ENCODE measurements at regions not wholly inside any gene's neighbourhood (a gene's known extent, or its start where the extent isn't known, plus 50 kb on each side); places are given as distances from the start of the nearest gene placed in this dataset.

DNA sequence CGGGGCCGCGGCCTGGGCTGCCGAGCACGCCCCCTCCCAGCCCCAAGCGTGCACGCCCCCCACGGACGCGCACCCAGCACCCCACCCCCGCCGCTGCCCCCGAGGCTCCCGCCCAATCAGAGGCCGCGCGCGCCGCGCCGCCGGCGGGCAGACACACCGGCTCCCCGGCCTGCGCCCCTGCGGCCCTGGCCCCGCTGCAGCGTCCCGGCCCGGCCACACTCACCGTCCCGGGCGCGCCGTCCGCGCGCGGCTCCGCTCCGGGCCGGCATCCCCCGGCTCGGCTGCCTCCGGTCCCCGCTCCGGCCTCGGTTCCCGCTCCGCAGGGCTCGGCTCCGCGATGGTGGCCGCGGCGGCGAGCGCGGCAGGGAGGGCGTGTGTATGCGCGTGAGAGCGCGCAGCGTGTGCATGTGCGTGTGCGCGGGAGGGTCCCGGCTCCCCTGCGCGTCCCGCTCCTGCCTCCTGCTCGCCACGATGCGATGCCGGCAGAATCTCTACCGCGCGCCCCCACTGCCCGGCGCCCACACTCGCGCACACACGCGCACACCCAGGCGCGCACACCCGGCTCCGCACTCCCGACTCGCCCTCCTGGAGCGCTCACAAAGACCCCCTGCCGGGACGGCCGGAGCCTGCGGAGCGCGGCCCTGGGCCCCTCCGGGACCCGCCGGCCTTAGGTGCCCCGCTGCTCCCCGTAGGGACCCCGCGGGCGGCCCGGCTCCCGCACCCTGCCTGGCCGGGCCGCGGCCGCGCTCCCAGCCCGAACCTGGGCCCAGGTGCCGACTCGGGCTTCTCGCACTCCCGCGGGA, 186.5 kb upstream of the LINGO1 start:
- no peak for DNase-seq (ENCODE audit: low read depth)

DNA sequence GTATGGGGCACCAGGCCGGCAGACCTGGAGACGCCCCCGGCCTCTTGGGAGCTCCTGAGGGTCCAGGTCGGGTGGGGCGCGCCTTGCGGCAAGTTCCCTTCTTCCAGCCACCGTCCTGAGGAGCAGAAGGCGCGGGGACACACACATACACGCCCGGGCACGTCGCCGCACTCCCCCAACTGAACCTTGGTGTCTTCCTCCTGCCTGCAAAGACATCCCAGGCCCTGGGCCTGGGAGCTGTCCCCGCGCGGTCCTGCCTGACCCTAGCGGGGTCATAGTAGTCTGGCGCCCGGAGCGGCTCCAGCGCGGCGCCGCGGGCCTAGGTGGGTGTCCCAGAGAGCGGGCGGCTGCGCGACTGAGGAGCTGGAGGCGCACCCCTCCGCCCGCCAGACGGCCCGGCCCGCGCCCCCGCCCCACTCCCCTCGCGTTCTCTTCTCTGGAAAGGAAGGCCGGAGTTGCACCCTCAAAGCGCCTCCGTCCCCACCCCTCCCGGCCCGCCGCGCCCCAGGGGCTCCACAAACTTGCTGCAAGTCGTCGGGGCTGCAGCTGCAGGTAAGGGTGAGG, 185.9 kb upstream of the LINGO1 start:
- DNase-seq (ENCODE audit: low read depth) = no peak

DNA sequence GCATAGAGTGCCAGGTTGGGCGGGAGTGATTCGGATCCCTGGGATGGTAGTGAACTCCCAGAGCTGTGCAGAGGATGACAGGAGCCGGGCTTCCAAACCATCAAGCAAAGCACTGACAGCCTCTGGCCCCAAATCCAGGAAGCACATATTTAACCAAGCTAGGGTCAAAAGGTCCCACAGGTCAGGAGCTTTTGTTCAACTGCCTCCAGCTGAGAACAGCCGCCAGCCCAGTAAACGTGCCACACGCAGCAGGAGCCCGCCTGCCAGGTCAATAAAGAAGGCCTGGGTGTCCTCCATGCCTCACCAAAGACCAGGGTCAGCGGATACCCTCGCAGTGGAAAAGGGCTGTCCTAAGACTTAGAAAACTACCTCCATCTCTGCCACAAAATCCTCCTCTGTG, 184.7 kb upstream of the LINGO1 start:
- DNase-seq (ENCODE audit: low read depth) = no peak

DNA sequence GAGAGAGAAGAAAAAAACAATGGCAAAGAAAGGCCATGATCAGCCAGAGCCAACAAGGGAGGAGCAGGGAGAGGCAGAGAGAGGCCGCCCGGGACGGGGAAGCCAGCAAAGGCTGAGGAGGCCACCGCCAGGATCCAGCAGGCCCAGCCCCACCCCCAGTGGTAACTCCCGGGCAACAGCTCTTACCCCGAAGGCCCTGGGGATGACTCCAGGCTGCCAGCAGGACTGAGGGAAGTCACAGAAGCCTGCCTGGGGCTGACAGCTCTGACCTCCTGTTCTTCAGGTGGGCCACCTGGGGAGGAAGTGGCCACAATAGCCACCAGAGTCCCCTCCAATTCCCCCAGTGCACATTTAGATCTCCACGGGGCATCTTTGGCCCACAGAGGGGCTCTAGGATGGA, 184.3 kb upstream of the LINGO1 start:
- DNase-seq (ENCODE audit: low read depth) = no peak

DNA sequence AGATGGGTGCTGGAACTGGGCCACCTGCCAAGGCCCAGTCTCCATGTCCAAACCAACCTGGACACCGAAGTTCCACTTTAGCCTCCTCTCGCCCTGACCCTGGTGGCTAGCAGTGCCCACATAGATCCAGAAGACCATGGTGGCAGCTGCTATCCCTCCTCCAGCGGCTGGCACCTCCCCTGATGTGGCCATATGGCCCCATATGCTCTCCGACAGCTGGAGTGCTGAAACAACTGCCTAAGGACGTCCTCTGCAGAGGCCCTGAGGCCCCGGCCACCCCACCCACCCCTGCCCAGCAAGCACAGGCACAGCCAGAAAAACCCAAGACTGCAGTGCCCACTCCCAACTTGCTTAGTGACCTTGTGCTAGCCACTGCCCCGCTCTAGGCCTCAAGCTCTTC, 182.3 kb upstream of the LINGO1 start:
- no peak for DNase-seq (ENCODE audit: low read depth)

DNA sequence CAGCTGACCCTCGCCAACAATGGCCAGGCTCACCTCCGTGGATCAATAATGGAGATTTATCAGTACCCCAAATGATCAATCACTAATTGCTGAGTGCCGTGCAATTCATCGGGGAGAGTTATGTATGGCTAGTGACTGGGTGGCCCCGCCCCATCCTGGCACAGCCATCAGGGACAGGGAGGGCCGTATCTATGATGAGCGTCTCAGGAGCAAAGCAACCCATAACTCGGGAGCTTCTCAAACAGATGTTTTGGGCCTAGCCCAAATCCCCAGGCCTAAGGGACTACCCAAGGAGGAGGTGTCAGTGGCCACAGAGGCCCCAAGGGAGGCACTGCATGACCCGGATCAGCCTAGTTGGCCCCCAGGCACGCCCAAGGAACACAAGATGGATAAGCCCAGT, 180.0 kb upstream of the LINGO1 start:
- no peak for DNase-seq (ENCODE audit: low read depth)

DNA sequence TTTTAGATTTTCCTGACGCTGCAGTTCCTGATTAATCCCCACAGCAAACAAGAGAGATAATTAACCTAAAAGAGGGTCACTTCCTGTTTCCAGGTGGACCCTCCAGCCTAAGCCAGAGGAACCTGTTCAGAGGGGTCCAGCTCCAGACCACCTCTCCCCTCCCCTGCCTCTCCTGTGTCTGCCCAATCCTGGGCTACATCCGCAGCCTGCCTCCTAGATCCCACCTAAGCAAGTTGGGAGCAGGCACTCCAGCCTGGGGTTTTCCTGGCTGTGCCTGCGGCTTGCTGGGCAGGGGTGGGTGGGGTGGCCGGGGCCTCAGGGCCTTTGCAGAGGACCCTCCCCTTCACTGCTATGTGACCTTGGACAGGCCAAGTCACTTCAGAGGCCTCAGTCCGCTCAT, 178.6 kb upstream of the LINGO1 start:
- DNase-seq (ENCODE audit: low read depth) = no peak

DNA sequence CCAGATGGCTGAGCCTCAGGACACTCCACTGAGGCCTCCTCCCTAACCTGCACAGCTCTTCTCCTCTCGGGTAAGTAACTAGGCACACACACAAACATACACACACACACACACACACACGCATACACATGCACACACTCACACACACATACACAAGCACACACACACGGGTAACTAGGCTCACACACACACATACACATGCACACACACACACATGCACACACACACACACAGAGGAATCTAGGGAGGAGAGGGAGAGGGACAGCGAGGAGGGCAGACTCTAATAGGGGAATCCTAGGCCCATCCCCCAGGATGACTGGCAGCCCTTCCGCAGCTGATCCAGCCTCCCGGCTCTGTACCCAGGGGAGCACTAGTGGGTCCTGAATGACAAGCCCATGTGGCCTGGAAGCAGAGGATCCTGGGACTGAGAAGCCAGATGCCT, 177.4 kb upstream of the LINGO1 start:
- no peak for DNase-seq (ENCODE audit: low read depth)

DNA sequence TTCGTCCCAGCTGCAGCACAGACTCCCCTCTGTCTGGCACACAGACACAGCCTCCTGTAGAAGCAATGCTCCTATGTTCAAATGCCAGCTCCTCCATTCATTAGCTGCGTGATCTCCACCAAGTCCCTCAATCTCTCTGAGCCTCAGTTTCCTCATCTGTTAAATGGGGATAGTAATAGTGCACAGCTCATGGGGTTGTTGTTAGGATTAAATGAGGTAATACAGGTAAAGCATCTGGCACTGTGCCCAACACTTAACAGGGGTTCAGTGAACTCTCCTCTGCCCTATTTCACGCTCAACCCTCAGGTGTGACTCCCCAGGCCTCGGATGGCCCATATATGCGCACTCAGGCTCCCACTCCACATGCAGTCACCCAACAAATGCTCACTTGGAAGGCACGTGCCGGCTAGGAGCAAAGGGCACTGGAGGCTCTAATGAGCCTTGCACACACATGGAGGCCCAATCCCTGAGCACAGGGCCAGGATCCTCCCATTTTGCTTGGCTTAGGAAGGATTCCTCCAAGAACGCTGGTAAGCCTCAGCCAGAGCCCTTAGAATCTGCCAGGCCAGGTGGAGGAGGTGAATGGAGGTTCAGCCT, 176.0 kb upstream of the LINGO1 start:
- no peak for DNase-seq (ENCODE audit: low read depth)

DNA sequence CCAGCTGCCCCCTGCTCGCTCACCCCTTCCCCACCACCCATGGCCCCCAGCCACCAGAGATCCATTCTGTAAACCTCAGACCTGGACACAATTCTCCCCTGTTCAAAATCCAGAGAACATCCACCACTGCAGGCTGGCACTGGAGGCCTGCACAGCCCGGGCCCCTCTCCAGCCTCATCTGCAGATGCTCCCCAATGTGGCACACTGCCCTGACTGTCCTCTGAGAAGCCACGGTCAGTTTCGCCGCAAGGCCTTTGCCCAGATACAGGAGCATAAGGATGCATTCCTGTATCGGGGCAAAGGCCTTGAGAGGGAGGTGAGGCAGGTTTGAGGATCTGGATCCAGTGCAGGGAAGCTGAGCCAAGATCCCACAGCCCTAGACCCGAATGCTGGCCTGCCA, 175.4 kb upstream of the LINGO1 start:
- DNase-seq (ENCODE audit: low read depth) = no peak

DNA sequence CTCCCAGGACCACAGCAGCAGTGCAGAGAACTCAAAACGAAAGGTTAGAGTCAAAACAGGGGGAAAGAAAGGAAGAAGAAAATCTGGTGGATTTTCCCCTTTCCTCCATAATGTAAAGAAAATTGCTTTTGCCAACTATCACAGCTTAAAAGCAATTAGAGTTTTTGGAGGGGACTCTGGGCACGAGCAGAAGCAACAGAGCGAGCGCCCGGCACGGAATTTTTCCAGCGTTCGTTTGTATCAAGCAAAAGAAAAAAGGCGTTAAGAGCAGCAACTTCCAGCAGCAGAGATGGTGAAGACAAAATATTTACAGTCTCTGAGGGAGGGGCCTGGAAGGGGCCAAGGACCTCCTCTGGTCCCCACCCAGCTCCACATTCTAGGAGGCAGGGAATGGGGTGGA, 174.9 kb upstream of the LINGO1 start:
- no peak for DNase-seq (ENCODE audit: low read depth)

DNA sequence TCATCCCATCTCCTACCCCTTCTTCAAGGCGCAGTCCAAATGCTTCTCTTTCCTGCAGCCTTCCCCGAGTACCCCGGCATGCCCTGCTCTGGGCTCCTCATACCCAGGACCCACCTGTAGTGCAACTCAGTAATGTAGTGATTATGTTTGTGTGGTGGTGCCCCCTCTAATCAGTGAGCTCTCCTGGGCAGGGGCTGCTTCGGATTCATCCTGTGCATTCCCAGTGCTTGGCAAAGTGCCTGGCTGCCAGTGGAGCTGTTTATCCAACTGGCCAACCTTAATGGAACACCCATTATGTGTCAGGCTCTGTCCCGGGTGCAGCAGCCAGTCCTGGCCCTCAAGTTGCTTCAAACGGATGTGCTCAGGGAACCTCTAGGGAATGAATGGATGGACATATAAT, 174.4 kb upstream of the LINGO1 start:
- no peak for DNase-seq (ENCODE audit: low read depth)

DNA sequence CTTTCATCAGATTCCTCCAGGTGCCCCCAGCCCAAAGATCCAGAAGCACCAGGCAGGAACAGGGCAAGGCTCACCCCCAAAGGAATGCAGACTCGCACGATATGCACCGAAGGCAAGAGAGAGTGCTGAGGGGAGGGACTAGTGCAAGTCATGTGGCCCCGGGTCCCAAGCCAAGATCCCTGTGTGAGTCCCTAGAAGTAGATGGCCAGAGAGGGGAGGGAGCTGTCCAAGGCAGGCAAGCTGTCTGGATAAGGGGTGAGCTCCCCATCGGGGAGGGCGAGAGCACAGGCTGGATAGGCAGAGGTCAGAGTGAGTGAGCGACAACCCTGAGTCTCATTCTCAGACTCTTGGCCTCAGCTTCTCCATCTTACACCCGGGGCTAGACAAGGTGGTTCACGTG, 171.5 kb upstream of the LINGO1 start:
- DNase-seq (ENCODE audit: low read depth) = no peak

DNA sequence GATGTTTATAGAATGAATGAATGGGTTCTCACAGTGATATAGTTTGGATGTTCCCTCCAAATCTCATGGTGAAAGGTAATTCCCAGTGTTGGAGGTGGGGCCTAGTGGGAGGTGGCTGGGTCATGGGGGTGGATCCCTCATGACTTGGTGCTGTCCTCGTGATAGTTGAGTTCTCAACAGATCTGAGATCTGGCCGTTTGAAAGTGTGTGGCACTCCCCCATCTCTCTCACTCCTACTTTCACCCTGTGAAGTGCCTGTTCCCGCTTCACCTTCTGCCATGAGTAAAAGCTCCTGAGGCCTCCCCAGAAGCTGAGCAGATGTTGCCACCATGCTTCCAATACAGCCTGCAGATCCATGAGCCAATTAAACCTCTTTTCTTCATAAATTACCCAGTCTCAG, 170.8 kb upstream of the LINGO1 start:
- DNase-seq (ENCODE audit: low read depth) = no peak

DNA sequence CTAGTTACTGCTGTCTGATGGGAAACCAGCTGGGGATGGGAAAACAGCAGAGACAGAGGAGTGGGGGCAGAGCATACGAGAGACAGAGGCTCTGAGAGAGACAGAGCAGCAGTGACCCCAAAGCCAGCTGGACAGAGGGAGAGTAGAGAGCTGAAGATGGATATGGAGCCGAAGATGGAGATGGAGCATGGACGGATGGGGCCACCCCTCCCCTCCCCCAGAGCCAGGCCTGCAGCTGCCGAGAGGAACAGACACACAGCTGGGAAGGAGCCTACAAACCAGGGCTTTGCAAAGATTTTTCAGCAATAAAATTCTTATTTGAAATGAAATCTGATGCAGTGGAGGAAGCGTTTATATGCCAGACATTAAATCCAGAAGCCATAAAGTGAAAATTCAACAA, 167.6 kb upstream of the LINGO1 start:
- DNase-seq (ENCODE audit: low read depth) = no peak

DNA sequence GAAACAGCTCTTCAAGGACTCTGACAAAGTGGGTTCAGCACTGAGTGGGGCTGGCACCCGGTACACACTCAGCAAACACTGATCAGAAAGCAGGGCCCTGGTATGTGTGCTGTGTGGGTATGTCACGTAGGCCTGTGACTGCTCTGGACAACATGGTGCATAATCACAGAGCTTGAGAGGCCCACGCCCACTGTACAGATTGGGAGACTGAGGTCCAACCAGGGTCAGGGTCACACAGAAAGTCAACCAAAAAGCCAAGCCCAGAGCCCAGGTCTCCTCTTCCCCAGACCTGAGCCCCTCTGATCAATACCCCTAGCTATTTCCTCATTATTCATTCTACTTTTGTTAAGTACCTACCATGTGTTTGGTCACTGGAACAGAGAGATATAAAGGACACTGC, 166.1 kb upstream of the LINGO1 start:
- no peak for DNase-seq (ENCODE audit: low read depth)

DNA sequence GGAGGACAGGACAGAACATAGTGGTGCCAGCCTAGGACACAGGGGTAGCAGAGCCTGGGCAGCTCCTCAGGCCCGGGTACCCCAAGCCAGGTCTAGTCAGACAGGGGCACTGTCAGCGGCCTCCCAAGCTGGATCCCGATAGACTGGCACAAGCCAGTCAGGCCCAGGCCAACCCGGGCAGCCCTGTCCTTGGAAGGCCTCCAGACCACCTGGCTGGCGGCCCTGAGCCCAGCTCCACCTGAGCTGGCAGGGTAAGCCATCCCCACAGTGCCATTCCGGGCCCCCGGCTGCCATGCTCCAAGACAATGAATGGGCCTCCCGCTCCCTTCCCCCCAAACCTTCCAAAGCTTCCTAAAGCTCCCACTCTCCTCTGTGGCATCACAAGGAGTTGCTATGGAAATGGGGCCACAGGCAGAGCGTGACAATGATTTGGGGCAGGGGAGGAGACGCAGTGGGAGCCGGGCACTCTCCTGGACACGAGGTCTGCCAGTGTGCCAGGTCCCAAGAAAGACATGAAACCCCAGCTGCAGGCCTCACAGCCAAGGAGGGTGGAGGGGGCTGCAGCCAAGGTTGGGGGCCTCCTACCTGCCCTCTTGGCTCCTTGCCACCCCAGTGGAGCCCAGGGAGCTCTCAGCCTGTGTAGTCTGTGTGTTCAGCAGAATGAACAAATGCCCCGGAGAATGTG, 165.6 kb upstream of the LINGO1 start:
- DNase-seq (ENCODE audit: low read depth) = no peak

DNA sequence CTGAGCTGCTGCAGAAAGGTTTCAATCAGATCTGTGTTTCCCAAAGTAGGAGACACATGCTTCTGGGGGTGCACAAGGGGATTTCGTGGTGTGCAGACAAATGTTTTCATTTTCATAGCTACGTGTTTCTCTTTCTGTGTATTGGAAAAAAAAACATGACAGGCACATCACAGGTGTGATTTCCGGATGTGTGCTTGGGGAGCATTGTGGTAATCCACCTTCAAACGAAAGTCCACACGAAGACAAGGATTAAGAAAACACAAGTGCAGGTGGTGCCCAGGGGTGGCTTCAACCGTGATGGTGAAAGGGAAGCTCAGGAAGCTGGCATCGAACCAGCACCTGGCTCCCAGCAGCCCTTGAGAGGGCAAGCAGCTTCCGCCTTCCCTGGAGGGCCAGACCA, 164.6 kb upstream of the LINGO1 start:
- DNase-seq (ENCODE audit: low read depth) = no peak

DNA sequence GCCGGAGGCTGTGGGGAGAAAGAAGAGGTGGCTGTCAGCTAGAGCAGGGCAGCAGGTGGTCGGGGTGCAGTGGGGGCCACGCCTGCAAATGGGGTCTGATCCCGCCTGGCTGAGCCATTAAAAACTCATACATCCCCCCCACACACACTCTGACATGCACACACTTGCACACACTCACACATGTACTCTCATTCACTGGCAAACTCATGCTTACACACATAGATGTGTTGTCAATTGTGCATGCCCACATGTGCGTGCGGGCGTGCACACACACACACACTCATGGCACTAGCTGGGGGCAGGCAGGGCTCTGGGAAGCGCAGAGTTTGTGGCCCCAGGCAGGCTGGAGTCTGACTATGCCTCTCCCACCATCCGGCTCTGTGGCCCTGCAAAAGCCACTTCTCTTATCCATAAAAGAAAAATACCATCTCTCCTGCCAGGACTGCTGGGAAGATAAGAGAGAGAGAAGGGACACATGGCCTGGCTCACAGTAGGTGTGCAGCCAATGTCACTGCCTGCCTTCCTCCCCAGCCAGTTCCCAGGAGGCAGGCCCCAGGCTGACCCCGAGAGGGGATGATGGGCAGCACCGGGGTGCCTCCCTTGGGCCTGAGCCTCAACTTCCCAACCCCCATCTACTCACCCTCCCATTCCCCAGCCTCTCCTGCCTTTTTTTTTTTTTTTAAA, 163.5 kb upstream of the LINGO1 start:
- no peak for DNase-seq (ENCODE audit: low read depth)

DNA sequence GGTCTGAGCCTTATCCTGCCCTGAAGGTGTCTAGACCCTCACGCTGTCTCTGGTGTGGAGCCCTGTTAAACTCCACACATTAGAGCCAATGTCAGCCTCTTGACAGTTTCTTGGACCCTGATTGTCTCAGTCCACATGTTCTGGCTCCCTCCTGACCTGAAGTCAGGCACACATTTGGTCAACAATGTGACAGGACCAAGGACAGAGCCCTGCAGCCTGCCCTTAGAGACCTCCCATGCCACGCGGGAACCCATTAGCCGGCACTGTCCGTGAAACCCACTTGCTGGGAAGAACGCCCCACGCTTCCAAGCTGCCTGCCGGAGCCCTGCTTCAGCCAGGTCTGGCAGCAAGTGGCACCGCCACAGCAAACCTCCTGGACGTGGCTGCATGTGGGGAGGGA, 162.7 kb upstream of the LINGO1 start:
- no peak for DNase-seq (ENCODE audit: low read depth)

DNA sequence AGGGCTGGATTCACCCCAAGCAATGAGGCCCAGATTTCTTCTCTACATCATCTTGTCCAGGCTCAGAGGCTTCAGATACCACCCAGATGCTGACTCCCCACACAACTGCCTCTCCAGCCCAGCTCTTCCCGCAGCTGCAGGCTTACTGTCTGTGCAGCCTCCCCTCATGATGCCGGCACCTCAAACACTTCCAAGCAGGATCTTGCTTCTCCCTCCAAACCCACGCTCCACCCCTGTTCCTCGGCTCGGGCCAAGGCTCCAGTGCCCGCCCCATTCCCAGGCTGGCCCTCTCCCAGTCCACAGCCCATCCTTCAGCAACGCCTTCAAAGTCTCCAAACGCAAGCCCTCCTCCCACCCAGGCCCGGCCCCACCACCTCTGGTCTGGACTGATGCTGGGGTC, 159.2 kb upstream of the LINGO1 start:
- DNase-seq (ENCODE audit: low read depth) = no peak

DNA sequence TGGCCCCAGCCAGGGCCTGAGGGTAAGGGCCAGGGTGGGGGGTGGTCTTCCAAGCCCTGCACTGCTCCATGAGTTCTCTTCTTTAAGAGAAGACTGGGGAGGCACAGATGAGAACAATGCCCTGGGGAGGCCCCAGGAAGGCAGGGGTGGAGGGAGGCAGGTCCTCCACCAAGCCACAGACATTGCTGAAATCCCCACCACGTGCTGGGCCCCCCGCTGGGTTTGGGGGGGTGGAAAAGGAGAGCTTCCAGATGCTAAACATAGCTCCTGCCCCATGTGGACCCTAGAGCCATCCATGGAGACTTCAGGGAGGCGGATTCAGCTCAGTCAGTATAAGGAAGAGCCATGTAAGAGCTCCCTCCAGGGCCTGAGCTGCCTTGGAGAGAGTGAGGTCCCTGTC, 157.8 kb upstream of the LINGO1 start:
- no peak for DNase-seq (ENCODE audit: low read depth)

DNA sequence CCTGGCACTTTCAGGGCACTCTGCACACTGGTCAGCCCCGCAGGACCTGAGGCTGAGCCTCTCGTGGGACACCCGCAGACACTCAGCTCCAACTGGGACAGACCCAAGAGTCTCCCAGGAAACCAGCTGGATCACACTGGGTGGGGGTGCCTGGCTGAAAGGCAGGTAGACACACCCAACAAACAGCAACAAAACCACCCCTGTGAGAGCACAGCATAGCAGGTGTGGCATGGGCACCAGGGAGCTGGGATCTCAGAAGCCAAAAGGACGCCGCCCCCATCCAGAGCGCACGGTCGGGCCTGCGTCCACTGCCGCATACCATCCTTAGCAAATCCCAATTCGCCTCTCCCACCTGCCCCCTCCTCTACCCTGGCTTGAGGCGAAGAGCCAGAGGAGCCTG, 154.2 kb upstream of the LINGO1 start:
- DNase-seq (ENCODE audit: low read depth) = no peak
